ENCODE measurements at regions not wholly inside any gene's neighbourhood (a gene's known extent, or its start where the extent isn't known, plus 50 kb on each side); places are given as distances from the start of the nearest gene placed in this dataset.

DNA sequence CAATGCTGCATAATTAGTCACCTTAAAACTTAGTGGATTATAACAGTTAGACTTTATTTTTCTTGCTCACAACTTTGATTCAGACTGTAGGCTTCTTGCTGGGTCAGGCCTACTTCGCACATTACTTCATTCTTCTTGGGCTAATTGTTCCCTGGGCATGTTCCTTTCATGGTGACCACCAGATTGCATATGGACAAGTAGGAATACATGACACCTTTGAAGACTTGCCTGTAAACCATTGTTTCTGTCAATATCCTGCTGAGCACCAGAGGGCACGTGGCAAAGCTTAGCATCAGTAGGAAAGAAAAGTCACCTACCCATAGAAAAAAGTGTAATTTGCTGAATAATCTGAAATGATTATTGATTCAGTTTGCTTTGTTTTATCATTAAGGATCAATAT lies 54.3 kb upstream of the ROBO1 start:
- DNase-seq, result no peak

DNA sequence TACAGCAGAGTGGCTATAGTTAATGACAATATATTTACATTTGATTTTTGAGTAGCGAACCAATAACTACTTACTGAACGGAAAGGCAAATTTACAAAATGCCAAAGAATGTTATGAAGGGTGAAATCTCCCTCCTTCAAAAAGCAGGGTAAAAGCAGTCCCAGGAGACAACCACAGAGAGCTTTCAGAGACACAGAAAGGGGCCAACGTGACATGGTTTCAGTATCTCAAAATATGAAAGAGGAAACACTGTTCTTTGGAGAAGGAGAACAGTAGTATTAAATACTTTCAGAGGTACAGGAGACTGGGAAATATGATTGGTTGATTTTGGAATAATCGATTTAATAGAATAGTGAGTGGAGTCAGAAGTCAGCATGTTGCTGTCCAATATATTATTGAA lies 52.3 kb upstream of the ROBO1 start:
- DNase-seq, result no peak

DNA sequence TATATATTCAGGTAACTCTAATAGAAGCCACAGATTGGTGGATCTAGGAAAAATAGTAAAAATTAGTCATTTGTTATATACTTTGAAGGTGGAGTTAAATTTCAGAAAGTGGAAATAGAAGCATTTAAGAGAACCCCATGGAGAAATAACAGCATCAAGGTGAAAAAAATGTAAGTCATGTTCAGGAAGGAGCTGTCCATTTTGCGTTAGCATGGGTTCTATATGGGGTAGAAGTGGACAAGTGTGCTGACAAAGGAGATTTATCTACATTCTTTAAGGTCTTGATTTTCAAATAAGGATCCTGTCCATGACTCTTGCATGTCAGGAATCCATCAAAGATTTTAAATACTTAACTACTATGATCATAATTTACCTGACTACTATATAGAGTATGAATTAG lies 50.2 kb upstream of the ROBO1 start:
- no peak for DNase-seq
